ENCODE measurements at regions not wholly inside any gene's neighbourhood (a gene's known extent, or its start where the extent isn't known, plus 50 kb on each side); places are given as distances from the start of the nearest gene placed in this dataset.

GRCh38 chr6:168841609-168842278 is 400.8 kb downstream of the SMOC2 start:
- no peak for TF ChIP-seq CEBPB (IDR thresholded peaks at IDR 0.05)
- no peak for TF ChIP-seq TAF1 (IDR thresholded peaks at IDR 0.05; ENCODE audit: low read depth)
- no peak for TF ChIP-seq REST (IDR thresholded peaks at IDR 0.05; ENCODE audit: low read depth)
- no peak for TF ChIP-seq NFIC (IDR thresholded peaks at IDR 0.05)
- TF ChIP-seq USF1 (IDR thresholded peaks at IDR 0.05) = no peak
- TF ChIP-seq MAX (IDR thresholded peaks at IDR 0.05) = no peak
- TF ChIP-seq FOXM1 (IDR thresholded peaks at IDR 0.05; ENCODE audit: borderline replicate concordance, low read depth) = no peak
- no peak for TF ChIP-seq EP300 (IDR thresholded peaks at IDR 0.05; ENCODE audit: borderline replicate concordance)
- TF ChIP-seq YY1 (IDR thresholded peaks at IDR 0.05; ENCODE audit: low read depth) = no peak
- TF ChIP-seq RAD21 (IDR thresholded peaks at IDR 0.05; ENCODE audit: low read depth) = no peak
- no peak for TF ChIP-seq EGR1 (IDR thresholded peaks at IDR 0.05)
- TF ChIP-seq TEAD4 (IDR thresholded peaks at IDR 0.05) = no peak
- TF ChIP-seq TCF12 (IDR thresholded peaks at IDR 0.05; ENCODE audit: low read depth) = no peak
